Skeletal muscle cell (primary cell): ENCODE measurements at regions not wholly inside any gene's neighbourhood (a gene's known extent, or its start where the extent isn't known, plus 50 kb on each side); places are given as distances from the start of the nearest gene placed in this dataset.
A peak's percentile ranks its signal among the peaks of the same experiment; 100 is the strongest.

Experiments
- DNase-seq: peaks from one replicate; pipeline ENCODE4 v3.0.0-alpha.2; 2010; ENCODE audit warnings: low read depth
- H3K4me3 ChIP-seq: 2 replicates; pipeline ENCODE4 v1.5.1; 2011; ENCODE audit warnings: low read depth, mild to moderate bottlenecking, control low read depth, low read length, moderate library complexity

GRCh38 chr4:174586651-174587050 lies 64.4 kb upstream of the HPGD start:
- H3K4me3 ChIP-seq, result no peak overlapping the region
- no peak for DNase-seq

GRCh38 chr4:174583056-174583455 lies 60.8 kb upstream of the HPGD start:
- no peak overlapping the region for H3K4me3 ChIP-seq
- no peak for DNase-seq

- H3K4me3 ChIP-seq, result no peak overlapping the region
- no peak for DNase-seq
Observed at GRCh38 chr4:174582463-174582862, 60.2 kb upstream of the HPGD start.

GRCh38 chr4:174581901-174582300 lies 59.6 kb upstream of the HPGD start:
- H3K4me3 ChIP-seq, result no peak overlapping the region
- no peak for DNase-seq

GRCh38 chr4:174580597-174580996 lies 58.3 kb upstream of the HPGD start:
- no peak overlapping the region for H3K4me3 ChIP-seq
- no peak for DNase-seq

- no peak overlapping the region for H3K4me3 ChIP-seq
- DNase-seq, result peak; percentile 42
Observed at GRCh38 chr4:174579421-174579820, 57.1 kb upstream of the HPGD start.

GRCh38 chr4:174578366-174578765 lies 56.1 kb upstream of the HPGD start:
- DNase-seq, result peak; percentile 61
- H3K4me3 ChIP-seq, result no peak overlapping the region

GRCh38 chr4:174575436-174575835 lies 53.1 kb upstream of the HPGD start:
- no peak for DNase-seq
- no peak overlapping the region for H3K4me3 ChIP-seq
